Astrocyte (in vitro differentiated cells and primary cell): ENCODE measurements at regions not wholly inside any gene's neighbourhood (a gene's known extent, or its start where the extent isn't known, plus 50 kb on each side); places are given as distances from the start of the nearest gene placed in this dataset.

Source experiments
- DNase-seq: peaks from one replicate; pipeline ENCODE4 v3.0.0-alpha.2; 2010; ENCODE audit warnings: low read depth
- FAIRE-seq: peaks from 2 replicates; lab custom pipeline; 2011; peaks lifted over from hg19 to GRCh38; lab: Jason Lieb, UNC
- H2AFZ ChIP-seq: 2 replicates; pipeline ENCODE4 v1.6.0; 2012; ENCODE audit warnings: low read depth, low read length, inconsistent platforms
- H3K27ac ChIP-seq: 2 replicates; pipeline ENCODE4 v1.5.1; 2011; ENCODE audit warnings: low read depth, low read length, inconsistent platforms
- H3K27me3 ChIP-seq: 2 replicates; pipeline ENCODE4 v1.6.0; 2011; ENCODE audit warnings: low read length, inconsistent platforms; ENCODE audit not compliant: insufficient read depth
- H3K36me3 ChIP-seq: 2 replicates; pipeline ENCODE4 v1.5.1; 2011; ENCODE audit warnings: low read length, inconsistent platforms; ENCODE audit not compliant: insufficient read depth
- H3K4me1 ChIP-seq: 2 replicates; pipeline ENCODE4 v1.5.1; 2011; ENCODE audit warnings: low read length, inconsistent platforms; ENCODE audit not compliant: insufficient read depth
- H3K4me2 ChIP-seq: 2 replicates; pipeline ENCODE4 v1.6.0; 2012; ENCODE audit warnings: low read length, inconsistent platforms
- H3K4me3 ChIP-seq: 2 replicates; pipeline ENCODE4 v1.5.1; 2011; ENCODE audit warnings: low read depth, mild to moderate bottlenecking, low read length, inconsistent platforms; ENCODE audit not compliant: insufficient read depth
- H3K79me2 ChIP-seq: 2 replicates; pipeline ENCODE4 v1.6.0; 2012; ENCODE audit warnings: mild to moderate bottlenecking, low read length, inconsistent platforms; ENCODE audit not compliant: insufficient read depth
- H3K9ac ChIP-seq: 2 replicates; pipeline ENCODE4 v1.6.0; 2012; ENCODE audit warnings: mild to moderate bottlenecking, low read length, inconsistent platforms
- H3K9me3 ChIP-seq: 2 replicates; pipeline ENCODE4 v1.5.1; 2012; ENCODE audit warnings: low read depth, mild to moderate bottlenecking, low read length, inconsistent platforms; ENCODE audit not compliant: insufficient read depth
- H4K20me1 ChIP-seq: 2 replicates; pipeline ENCODE4 v1.6.0; 2012; ENCODE audit warnings: low read length, inconsistent platforms; ENCODE audit not compliant: insufficient read depth
- H3K27ac Mint-ChIP-seq: one replicate; pipeline ENCODE4 v1.8.0; 2021; ENCODE audit warnings: mild to moderate bottlenecking, mixed read lengths; ENCODE audit not compliant: unreplicated experiment
- H3K27me3 Mint-ChIP-seq: one replicate; pipeline ENCODE4 v1.8.0; 2021; ENCODE audit warnings: low read depth, mixed read lengths; ENCODE audit not compliant: unreplicated experiment
- H3K36me3 Mint-ChIP-seq: one replicate; pipeline ENCODE4 v1.8.0; 2021; ENCODE audit warnings: low read depth, mixed read lengths; ENCODE audit not compliant: unreplicated experiment
- H3K4me1 Mint-ChIP-seq: one replicate; pipeline ENCODE4 v1.8.0; 2021; ENCODE audit warnings: low read depth, mixed read lengths; ENCODE audit not compliant: unreplicated experiment
- H3K4me3 Mint-ChIP-seq: one replicate; pipeline ENCODE4 v1.8.0; 2021; ENCODE audit warnings: mild to moderate bottlenecking, moderate library complexity, mixed read lengths; ENCODE audit not compliant: unreplicated experiment
- H3K9me3 Mint-ChIP-seq: one replicate; pipeline ENCODE4 v1.8.0; 2021; ENCODE audit warnings: mild to moderate bottlenecking, mixed read lengths; ENCODE audit not compliant: unreplicated experiment
- CTCF ChIP-seq: IDR thresholded peaks from 2 replicates; pipeline ENCODE4 v1.5.1; 2011; ENCODE audit warnings: low read depth, mild to moderate bottlenecking, inconsistent platforms, low read length, moderate library complexity; ENCODE audit not compliant: insufficient read depth
- EZH2 ChIP-seq: IDR thresholded peaks from 2 replicates; pipeline ENCODE4 v1.6.1; 2012; ENCODE audit warnings: mild to moderate bottlenecking, low read length, inconsistent platforms; ENCODE audit not compliant: insufficient read depth

GRCh38 chr1:187924252-187924651 is 1095.5 kb downstream of the PLA2G4A start:
- no peak overlapping the region for H2AFZ ChIP-seq
- DNase-seq (no peak), FAIRE-seq (no peak)
- no peaks in the 10 kb centered on the region for H4K20me1 ChIP-seq
- H3K4me3 ChIP-seq, result no peak overlapping the region
- Mint-ChIP-seq H3K36me3 (no peaks in the 10 kb centered on the region), H3K27me3 (no peaks in the 10 kb centered on the region), H3K9me3 (no peaks in the 10 kb centered on the region), H3K27ac (no peak overlapping the region), H3K4me1 (peaks cover 2% of the 10 kb centered on the region), H3K4me3 (no peak overlapping the region)
- no peaks in the 10 kb centered on the region for H3K4me1 ChIP-seq
- TF ChIP-seq EZH2 (no peak), CTCF (no peak)
- H3K79me2 ChIP-seq, result no peaks in the 10 kb centered on the region
- H3K27me3 ChIP-seq, result no peaks in the 10 kb centered on the region
- no peaks in the 10 kb centered on the region for H3K9me3 ChIP-seq
- no peak overlapping the region for H3K4me2 ChIP-seq
- no peak overlapping the region for H3K27ac ChIP-seq
- no peak overlapping the region for H3K9ac ChIP-seq
- H3K36me3 ChIP-seq, result no peaks in the 10 kb centered on the region

GRCh38 chr1:187928288-187928687 is 1099.5 kb downstream of the PLA2G4A start:
- Mint-ChIP-seq H3K9me3 (no peaks in the 10 kb centered on the region), H3K27me3 (no peaks in the 10 kb centered on the region), H3K4me1 (no peaks in the 10 kb centered on the region), H3K36me3 (no peaks in the 10 kb centered on the region), H3K27ac (no peak overlapping the region), H3K4me3 (no peak overlapping the region)
- FAIRE-seq, result no peak
- H3K4me3 ChIP-seq, result no peak overlapping the region
- no peaks in the 10 kb centered on the region for H4K20me1 ChIP-seq
- H3K9ac ChIP-seq, result no peak overlapping the region
- H3K27ac ChIP-seq, result no peak overlapping the region
- H3K36me3 ChIP-seq, result no peaks in the 10 kb centered on the region
- H3K4me2 ChIP-seq, result no peak overlapping the region
- TF ChIP-seq EZH2 (no peak), CTCF (no peak)
- no peaks in the 10 kb centered on the region for H3K79me2 ChIP-seq
- DNase-seq, result peak; percentile 19
- no peaks in the 10 kb centered on the region for H3K4me1 ChIP-seq
- H3K27me3 ChIP-seq, result no peaks in the 10 kb centered on the region
- H3K9me3 ChIP-seq, result no peaks in the 10 kb centered on the region
- no peak overlapping the region for H2AFZ ChIP-seq

- no peaks in the 10 kb centered on the region for H3K4me1 Mint-ChIP-seq
- Histone ChIP-seq H3K4me2 (no peak overlapping the region), H3K79me2 (no peaks in the 10 kb centered on the region), H3K27ac (no peak overlapping the region), H2AFZ (no peak overlapping the region), H3K27me3 (no peaks in the 10 kb centered on the region), H3K4me1 (no peaks in the 10 kb centered on the region), H3K4me3 (no peak overlapping the region), H3K9ac (no peak overlapping the region), H3K36me3 (no peaks in the 10 kb centered on the region), H4K20me1 (no peaks in the 10 kb centered on the region), H3K9me3 (no peaks in the 10 kb centered on the region)
- H3K9me3 Mint-ChIP-seq, result no peaks in the 10 kb centered on the region
- H3K4me3 Mint-ChIP-seq, result no peak overlapping the region
- H3K27me3 Mint-ChIP-seq, result no peaks in the 10 kb centered on the region
- FAIRE-seq (no peak), DNase-seq (no peak)
- no peaks in the 10 kb centered on the region for H3K36me3 Mint-ChIP-seq
- H3K27ac Mint-ChIP-seq, result no peak overlapping the region
- TF ChIP-seq CTCF, result no peak
- no peak for TF ChIP-seq EZH2
These were observed 1099.9 kb downstream of the PLA2G4A start for GRCh38 chr1:187928696-187929095.
